Astrocyte of the cerebellum (primary cell): ENCODE measurements at regions not wholly inside any gene's neighbourhood (a gene's known extent, or its start where the extent isn't known, plus 50 kb on each side); places are given as distances from the start of the nearest gene placed in this dataset.

Experiments used
- DNase-seq: peaks from one replicate; pipeline ENCODE4 v3.0.0-alpha.2; 2011; ENCODE audit warnings: low read depth
- H3K4me3 ChIP-seq: 2 replicates; pipeline ENCODE4 v1.5.1; 2011; ENCODE audit warnings: mild to moderate bottlenecking, low read depth, low read length, moderate library complexity
- CTCF ChIP-seq: IDR thresholded peaks from 2 replicates; pipeline ENCODE4 v1.5.1; 2012; ENCODE audit warnings: low read length, low read depth, moderate library complexity, mild to moderate bottlenecking; ENCODE audit errors: missing control alignments
- in situ Hi-C: cut with HindIII; loops from 2 replicates; pipeline ENCODE4 v1.10.0; 2017; ENCODE audit warnings: low sequenced_read_pairs

- no peak for TF ChIP-seq CTCF
- DNase-seq: no peak
- H3K4me3 ChIP-seq: no peak overlapping the region
- in situ Hi-C loops: no loop called here
These were observed 187.7 kb upstream of the DCN start for GRCh38 chr12:91370086-91370868.

DNA sequence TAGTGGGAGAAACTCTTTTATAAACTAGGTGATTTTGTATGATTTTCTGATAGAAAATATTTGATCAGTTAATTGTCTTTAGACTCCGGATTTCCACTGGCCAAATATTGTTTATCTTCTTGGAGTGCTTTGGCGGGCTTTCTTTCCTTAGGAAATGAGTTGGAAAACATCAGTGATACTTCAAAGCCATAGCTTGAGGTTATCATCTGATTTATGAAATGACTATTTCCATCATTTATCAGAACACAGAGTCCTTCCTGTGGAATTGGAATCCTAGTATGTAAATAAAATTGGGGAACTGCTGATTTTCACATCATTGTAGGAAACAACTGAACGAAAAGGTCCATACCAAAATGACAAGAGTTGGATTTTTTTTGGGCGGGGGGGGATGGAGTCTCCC, 186.0 kb upstream of the DCN start:
- DNase-seq: no peak
- no peak overlapping the region for H3K4me3 ChIP-seq
- no peak for TF ChIP-seq CTCF
- in situ Hi-C loops: no loop called here

DNA sequence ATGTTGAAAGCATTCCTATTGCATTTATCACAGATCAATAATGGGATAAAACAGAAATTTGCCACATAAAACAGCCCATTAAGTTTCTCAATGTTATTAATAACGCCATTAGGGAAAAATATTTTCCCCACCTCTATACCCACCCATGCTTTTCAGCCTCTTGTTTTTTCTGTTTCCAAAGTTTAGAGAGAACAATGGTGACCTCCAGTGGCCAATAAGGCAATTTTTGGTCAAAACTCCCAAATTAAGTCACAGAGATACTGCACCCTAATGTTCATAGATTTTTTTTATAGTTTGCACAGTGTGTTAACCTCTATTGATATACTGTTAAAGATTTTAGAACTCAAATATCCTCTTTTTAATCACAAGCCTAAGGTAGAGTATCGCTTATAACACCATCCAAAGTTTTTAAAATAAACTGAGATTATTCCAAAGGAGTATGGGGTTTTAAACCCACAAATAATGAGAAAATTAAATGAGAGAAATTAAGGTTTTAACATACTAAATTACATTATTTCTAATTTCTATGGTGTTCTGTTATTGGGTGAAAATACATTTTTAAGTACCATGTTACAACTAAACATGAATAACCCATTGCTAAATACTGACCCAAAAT, 184.7 kb upstream of the DCN start:
- TF ChIP-seq CTCF: peak; percentile 53
- in situ Hi-C loops: no loop called here
- H3K4me3 ChIP-seq: no peak overlapping the region
- DNase-seq: no peak

DNA sequence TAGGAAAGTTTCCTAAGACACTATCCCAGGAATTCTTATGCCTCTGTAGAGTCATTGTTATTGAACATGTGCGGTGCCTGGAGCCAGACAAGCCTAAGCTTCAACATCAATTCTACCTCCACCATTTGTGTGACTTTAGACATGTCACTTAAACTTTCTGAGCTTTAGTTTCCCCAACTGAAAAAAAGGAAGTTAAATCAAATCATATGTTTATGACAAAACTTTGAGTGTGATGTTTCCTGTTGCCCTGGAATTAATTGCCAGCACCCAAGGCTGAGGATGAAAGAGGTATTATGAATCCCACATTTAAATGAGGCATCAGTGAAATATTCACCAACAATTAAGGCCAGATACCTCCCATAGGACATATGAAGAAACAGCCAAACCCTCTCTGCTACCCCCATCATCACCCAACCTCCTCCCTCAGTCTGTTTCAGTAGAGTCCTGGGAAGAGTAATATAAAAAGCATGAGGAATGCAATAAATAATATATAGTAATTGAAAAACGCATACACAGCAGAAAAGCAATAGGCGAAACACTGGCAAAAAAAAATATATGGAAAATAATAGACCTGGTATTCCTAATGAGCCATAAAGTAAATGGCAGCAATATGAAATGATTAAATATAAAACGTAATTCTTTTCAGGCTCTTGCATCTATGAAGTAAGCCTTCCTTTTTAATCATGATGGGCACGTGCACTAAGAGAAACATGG, 182.0 kb upstream of the DCN start:
- no peak for DNase-seq

GRCh38 chr12:91361864-91362263, 179.2 kb upstream of the DCN start:
- in situ Hi-C loops: no loop called here
- peak; percentile 39 for DNase-seq
- no peak overlapping the region for H3K4me3 ChIP-seq
- peak; percentile 33 for TF ChIP-seq CTCF

More for the DNA sequence above, 182.0 kb upstream of the DCN start:
- in situ Hi-C loops: no loop called here
- no peak for TF ChIP-seq CTCF
- no peak overlapping the region for H3K4me3 ChIP-seq

- no peak for TF ChIP-seq CTCF
- in situ Hi-C loops: no loop called here
- DNase-seq: no peak
- no peak overlapping the region for H3K4me3 ChIP-seq
These were observed 174.8 kb upstream of the DCN start for GRCh38 chr12:91357381-91357780.
